Pulmonary artery endothelial cell (primary cell): ENCODE measurements at regions not wholly inside any gene's neighbourhood (a gene's known extent, or its start where the extent isn't known, plus 50 kb on each side); places are given as distances from the start of the nearest gene placed in this dataset.
"Not testable (repeated sequence)": the region's sequence is repeated elsewhere in the genome, so short reads cannot be mapped to it uniquely, and the experiment has no call there.

ENCODE experiments used
- DNase-seq: peaks from one replicate; pipeline ENCODE4 v3.0.0-alpha.2; 2011; ENCODE audit warnings: low read depth, low spot score

GRCh38 chr20:39784693-39785092 is 822.5 kb downstream of the DHX35 start:
- DNase-seq: no peak

GRCh38 chr20:39778847-39779604 is 816.9 kb downstream of the DHX35 start:
- DNase-seq: no peak

- no peak for DNase-seq
Measured at GRCh38 chr20:39778431-39778830, 816.3 kb downstream of the DHX35 start.

- DNase-seq: no peak
Measured at GRCh38 chr20:39777610-39778009, 815.5 kb downstream of the DHX35 start.

GRCh38 chr20:39775110-39775509 is 813.0 kb downstream of the DHX35 start:
- no peak for DNase-seq

GRCh38 chr20:39773380-39774000 is 811.3 kb downstream of the DHX35 start:
- no peak for DNase-seq

GRCh38 chr20:39767352-39767751 is 805.2 kb downstream of the DHX35 start:
- no peak for DNase-seq

- no peak for DNase-seq
Measured at GRCh38 chr20:39766333-39766732, 804.2 kb downstream of the DHX35 start.

- DNase-seq: no peak
Measured at GRCh38 chr20:39762716-39763115, 800.6 kb downstream of the DHX35 start.

- no peak for DNase-seq
Measured at GRCh38 chr20:39758876-39759275, 796.7 kb downstream of the DHX35 start.

- DNase-seq: no peak
Measured at GRCh38 chr20:39756828-39757227, 794.7 kb downstream of the DHX35 start.

- DNase-seq: no peak
Measured at GRCh38 chr20:39756369-39756768, 794.2 kb downstream of the DHX35 start.

- DNase-seq: no peak
Measured at GRCh38 chr20:39752262-39752876, 790.2 kb downstream of the DHX35 start.

- DNase-seq: no peak
Measured at GRCh38 chr20:39751557-39752137, 789.5 kb downstream of the DHX35 start.

- DNase-seq: no peak
Measured at GRCh38 chr20:39745380-39745779, 783.2 kb downstream of the DHX35 start.

- DNase-seq: no peak
Measured at GRCh38 chr20:39738651-39739050, 776.5 kb downstream of the DHX35 start.

GRCh38 chr20:39736434-39737327 is 774.5 kb downstream of the DHX35 start:
- DNase-seq: no peak

GRCh38 chr20:39725513-39725912 is 763.4 kb downstream of the DHX35 start:
- not testable (repeated sequence) for DNase-seq

GRCh38 chr20:39719293-39719692 is 757.1 kb downstream of the DHX35 start:
- no peak for DNase-seq

- DNase-seq: no peak
Measured at GRCh38 chr20:39717936-39718335, 755.8 kb downstream of the DHX35 start.

GRCh38 chr20:39716796-39717341 is 754.7 kb downstream of the DHX35 start:
- no peak for DNase-seq
